Body of pancreas (tissue), 4 donors: ENCODE measurements at regions not wholly inside any gene's neighbourhood (a gene's known extent, or its start where the extent isn't known, plus 50 kb on each side); places are given as distances from the start of the nearest gene placed in this dataset.

ENCODE experiments used
- POLR2A ChIP-seq, 3 donors: fragments of 450-650 bp; IDR thresholded peaks; one replicate each; pipeline ENCODE4 v1.6.1; 2016; ENCODE audit warnings: antibody characterized with exemption in 3 of 3, mild to moderate bottlenecking in 2 of 3
- TF ChIP-seq, protein P1 (sequence below), 7 experiments: fragments of 450-650 bp in 4 of 7; fragments of 200-600 bp in 3 of 7; sonication (generic) in 3 of 7; IDR thresholded peaks; one replicate each; pipeline ENCODE4 v1.5.1; 2016 to 2019; ENCODE audit warnings: antibody characterized with exemption in 7 of 7

- TF ChIP-seq, protein P1, sequence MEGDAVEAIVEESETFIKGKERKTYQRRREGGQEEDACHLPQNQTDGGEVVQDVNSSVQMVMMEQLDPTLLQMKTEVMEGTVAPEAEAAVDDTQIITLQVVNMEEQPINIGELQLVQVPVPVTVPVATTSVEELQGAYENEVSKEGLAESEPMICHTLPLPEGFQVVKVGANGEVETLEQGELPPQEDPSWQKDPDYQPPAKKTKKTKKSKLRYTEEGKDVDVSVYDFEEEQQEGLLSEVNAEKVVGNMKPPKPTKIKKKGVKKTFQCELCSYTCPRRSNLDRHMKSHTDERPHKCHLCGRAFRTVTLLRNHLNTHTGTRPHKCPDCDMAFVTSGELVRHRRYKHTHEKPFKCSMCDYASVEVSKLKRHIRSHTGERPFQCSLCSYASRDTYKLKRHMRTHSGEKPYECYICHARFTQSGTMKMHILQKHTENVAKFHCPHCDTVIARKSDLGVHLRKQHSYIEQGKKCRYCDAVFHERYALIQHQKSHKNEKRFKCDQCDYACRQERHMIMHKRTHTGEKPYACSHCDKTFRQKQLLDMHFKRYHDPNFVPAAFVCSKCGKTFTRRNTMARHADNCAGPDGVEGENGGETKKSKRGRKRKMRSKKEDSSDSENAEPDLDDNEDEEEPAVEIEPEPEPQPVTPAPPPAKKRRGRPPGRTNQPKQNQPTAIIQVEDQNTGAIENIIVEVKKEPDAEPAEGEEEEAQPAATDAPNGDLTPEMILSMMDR (IDR thresholded peaks at IDR 0.05): no peak
- no peak for TF ChIP-seq POLR2A (IDR thresholded peaks at IDR 0.05)
Observed at GRCh38 chr12:24661657-24662096, 287.2 kb downstream of the BCAT1 start.
